COLO668 (cell line): ENCODE measurements at regions not wholly inside any gene's neighbourhood (a gene's known extent, or its start where the extent isn't known, plus 50 kb on each side); places are given as distances from the start of the nearest gene placed in this dataset.

Experiments
- DNase-seq: peaks from one replicate; lab custom pipeline; 2025; ENCODE audit not compliant: unreplicated experiment; lab: John Stamatoyannopoulos, UW

DNA sequence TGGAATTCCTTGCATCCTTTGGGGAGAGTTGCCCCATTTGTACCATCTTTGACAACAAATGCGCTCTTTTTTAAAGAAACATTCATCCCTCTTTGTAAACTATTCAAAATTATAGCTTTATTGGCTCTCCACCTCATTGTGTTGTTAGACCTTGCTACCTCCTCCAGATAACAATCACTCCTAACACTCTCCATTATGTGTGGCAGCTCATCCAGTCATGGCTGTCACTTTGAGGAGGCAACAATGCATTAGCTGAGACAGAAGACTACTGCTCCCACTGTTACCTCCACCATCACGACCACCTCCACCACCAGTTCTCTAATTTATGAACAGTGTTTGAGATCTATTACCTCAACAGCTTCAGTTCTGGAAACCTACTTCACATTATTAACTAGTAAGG is 339.1 kb downstream of the FRK start:
- DNase-seq = no peak

GRCh38 chr6:115720900-115721299 is 339.8 kb downstream of the FRK start:
- no peak for DNase-seq

GRCh38 chr6:115717472-115717871 is 343.2 kb downstream of the FRK start:
- no peak for DNase-seq

- no peak for DNase-seq
Measured at GRCh38 chr6:115717062-115717461, 343.6 kb downstream of the FRK start.

- no peak for DNase-seq
Measured at GRCh38 chr6:115712291-115712961, 348.3 kb downstream of the FRK start.

DNA sequence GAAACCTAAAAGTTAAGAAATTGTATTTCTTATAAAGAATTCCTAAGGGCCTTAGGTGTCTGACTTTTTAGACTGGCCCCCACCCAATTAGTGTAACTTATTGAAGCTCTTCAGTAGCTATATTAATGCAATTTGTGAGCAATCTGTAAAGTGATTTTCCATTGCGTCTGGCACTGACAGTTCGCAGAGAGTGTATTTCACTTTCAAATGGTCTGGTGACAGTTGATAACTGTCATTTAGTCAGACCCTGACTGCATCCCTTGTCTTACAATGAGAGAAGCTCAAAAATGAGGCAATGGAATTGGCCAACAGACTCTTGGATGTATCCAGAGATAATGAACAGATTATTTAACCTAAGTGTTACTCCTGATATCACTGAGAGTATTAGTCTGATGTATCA is 351.8 kb downstream of the FRK start:
- no peak for DNase-seq

DNA sequence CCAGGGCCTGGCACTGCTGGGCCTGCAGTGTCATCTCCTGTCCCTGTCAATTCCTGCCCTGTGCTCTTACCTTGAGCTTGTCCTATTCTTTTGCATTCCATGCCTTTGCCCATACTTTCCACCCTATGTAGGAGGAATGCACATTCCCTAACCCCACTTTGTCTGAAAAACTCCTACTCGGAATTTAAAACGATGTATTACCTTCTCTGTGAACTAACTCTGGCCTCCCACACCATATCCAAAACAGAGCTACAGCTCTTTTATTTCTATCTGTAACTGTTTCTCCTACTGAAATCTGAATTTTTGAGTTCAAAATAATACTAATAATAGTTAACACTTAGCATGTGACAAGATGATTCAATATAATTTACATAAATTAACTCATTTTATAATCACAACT is 353.7 kb downstream of the FRK start:
- no peak for DNase-seq

DNA sequence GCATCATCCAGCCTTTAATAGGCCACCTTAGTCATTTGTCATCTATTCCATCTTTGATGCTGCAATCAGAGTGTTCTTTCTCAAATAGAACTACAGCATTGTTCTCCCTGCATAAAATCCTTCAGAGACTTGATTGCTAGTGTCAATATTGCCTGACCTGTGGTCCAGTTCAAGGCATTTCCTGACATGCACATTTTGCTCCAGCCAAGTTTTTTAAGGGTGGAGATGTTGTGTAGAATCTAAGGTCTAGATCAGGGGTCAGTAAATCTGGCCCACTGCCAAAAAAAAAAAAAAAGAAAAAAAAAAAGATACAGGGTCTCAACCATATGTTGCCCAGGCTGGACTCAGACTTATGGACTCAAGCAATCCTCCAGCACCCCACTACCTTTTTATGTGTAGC is 354.4 kb downstream of the FRK start:
- no peak for DNase-seq

DNA sequence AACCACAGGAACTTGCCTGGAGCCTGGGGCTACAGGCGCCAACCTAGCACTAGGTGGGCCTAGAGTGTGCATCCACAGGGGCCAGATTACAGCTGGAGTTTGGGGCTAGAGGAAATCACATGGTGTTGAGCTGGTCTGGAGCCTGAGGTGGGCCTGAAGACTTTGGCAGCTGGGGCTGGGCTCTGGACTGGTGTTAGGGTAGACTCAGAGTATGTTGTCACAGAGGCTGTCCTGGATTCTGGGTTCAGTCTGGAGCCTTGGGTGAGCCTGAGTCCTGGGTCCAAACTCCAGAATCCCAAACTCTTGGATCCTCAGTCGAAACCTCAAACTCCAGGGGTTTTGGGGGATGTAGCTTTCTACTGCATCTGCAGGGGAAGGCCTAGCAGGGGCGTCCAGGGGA is 356.7 kb downstream of the FRK start:
- no peak for DNase-seq

GRCh38 chr6:115691433-115691832 is 369.3 kb downstream of the FRK start:
- no peak for DNase-seq

DNA sequence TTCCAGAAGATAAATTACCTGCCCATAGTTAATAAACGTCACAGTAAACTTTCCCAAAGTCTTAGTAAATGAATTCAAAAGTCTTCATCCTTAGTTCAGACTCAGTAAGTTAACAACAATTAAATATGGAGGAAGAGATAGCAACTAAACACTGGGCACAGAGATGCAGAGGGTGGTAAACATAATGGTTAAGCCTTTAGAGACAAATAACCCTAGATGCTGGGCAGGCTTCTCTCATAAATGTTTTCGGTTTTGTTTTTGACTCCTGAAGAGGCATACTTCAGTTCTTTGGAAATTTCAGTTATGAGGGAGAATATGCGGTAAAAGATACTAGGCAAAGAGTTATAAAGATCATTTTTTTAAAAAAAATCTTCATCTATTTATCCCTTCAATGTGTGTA is 369.8 kb downstream of the FRK start:
- DNase-seq = no peak

GRCh38 chr6:115681978-115682775 is 378.5 kb downstream of the FRK start:
- DNase-seq = no peak

DNA sequence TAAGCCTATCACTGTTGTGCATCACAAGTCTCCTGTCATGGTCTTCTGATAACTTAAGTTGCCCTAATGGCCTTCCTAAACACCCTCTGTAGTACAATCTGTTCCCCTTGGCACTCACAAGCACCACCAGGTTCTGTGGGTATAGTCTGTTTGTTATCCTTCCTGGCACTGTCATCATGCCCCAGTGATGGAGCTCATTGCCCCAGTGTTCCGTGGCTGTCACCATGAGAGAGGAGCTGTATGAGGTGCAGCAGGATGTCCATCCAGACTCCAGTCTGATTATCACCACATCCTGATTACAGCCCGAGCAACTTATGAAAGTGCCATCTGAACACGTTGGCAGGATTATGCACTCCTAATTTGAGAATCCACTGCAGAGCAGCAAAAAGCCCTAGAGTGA is 380.1 kb downstream of the FRK start:
- no peak for DNase-seq

DNA sequence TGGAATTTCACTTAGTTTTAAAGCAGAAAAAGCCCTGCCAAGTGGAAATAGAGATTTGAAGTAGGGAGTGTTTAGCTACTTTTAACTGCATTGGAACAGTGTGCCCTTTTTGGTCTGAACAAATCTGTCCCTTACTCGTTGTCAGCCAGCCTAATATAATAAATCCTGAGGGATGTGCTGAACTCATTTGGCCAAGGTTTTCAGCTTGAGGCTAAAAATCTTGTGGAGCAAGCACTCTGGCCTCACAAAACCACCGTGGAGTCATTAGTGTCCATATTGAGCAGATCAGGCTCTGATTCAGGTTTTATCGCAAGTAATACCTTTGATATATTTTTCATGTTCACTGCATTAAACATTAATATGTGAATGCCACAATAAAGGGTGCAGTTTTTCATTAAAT is 383.5 kb downstream of the FRK start:
- no peak for DNase-seq

GRCh38 chr6:115675443-115675842 is 385.2 kb downstream of the FRK start:
- DNase-seq = no peak

- DNase-seq = no peak
Measured at GRCh38 chr6:115668781-115669180, 391.9 kb downstream of the FRK start.

- no peak for DNase-seq
Measured at GRCh38 chr6:115668211-115668610, 392.5 kb downstream of the FRK start.

DNA sequence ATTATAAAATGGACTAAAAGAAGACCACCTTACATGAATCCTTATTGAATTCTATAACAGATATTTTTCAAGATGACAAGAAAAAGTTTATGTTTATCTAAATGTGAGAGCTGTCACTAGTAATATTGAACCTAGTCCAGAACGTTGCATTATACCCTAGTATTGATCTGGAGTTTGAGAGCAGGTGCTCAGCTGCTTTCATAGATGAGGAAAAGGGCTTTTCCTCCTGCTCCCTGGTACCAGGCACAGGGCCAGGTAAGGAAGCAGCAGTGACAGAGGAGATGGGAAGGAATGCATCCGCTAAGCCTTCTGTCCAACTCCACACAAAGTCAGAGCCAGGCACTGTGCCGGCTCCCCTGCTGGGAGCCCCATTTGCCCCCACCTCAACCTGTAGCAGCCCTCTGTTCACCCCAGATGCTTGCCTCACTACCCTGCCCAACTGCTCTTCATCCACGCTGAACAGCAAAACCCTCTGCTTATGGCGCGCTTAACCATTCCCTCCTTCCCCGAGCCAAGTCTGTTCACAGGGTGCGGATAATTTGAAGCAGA is 393.1 kb downstream of the FRK start:
- no peak for DNase-seq

- no peak for DNase-seq
Measured at GRCh38 chr6:115666997-115667396, 393.7 kb downstream of the FRK start.

DNA sequence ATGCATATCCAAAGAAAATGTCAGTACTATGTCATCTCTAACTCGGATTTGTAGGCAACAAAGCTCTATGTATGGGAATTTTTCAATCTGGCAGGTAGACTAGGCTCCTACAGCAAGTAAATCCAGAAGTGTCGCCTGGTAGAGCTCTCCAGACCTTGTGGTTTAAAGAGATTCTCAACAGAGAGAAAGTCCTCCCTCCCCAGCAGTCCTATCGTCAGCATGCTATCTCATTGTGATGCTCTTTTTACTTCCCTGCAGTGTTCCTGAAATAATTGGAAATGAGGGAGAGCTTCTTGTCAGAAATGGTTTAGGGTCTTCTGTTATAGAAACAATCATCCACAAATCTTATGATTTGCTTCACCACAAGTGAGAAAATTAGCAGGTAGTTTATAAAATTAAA is 395.4 kb downstream of the FRK start:
- DNase-seq = no peak

GRCh38 chr6:115663681-115664080 is 397.0 kb downstream of the FRK start:
- no peak for DNase-seq

DNA sequence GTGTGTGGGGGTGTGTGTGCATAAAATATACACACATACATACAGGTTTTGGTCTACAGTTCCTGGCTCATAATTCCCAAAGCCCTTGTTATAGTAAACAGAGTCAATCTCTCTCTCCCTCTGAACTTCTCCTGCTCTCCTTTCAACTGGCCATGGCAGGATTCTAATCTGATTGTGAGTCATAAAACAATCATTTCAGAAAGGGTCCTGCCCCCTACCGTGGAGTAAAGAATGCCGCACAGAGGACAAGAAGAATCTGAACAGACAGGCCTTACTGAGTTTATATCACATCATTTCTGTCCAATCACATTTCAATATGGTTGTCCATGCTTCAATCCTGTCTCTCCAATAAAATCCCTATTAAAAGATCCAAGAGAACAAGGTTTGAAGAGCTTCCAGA is 416.9 kb downstream of the FRK start:
- no peak for DNase-seq
